HG03066 (cell line): ENCODE measurements at regions not wholly inside any gene's neighbourhood (a gene's known extent, or its start where the extent isn't known, plus 50 kb on each side); places are given as distances from the start of the nearest gene placed in this dataset.
"Not testable (repeated sequence)": the region's sequence is repeated elsewhere in the genome, so short reads cannot be mapped to it uniquely, and the experiment has no call there.

Source experiments
- ATAC-seq: cut with Tn5 transposase; IDR thresholded peaks from one replicate; pipeline ENCODE4 v1.9.1; 2021; ENCODE audit warnings: low read depth; ENCODE audit not compliant: unreplicated experiment

DNA sequence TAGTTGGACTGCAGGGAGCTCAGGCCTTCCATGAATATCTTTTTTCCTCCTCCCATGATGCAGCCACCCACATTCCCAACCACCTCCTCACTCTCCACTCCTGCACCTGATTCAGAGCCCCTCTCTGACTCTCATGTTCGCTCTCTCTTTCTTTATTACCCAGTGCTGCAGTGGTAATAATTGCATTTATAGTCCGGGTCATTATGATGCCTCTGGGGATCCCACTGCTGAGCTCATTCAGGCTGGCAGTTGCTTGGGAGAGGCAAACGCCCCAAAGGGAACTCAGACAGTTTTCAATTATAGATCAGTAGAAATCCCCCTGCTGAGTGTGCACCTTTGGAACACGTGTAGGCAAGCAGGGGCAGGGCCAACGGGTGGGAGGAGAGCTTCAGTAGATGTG is 953.0 kb downstream of the GRID1 start:
- ATAC-seq: no peak

- no peak for ATAC-seq
Measured at GRCh38 chr10:85420501-85421191, 945.9 kb downstream of the GRID1 start.

GRCh38 chr10:85421421-85421820 is 945.2 kb downstream of the GRID1 start:
- ATAC-seq: no peak

GRCh38 chr10:85429126-85429525 is 937.5 kb downstream of the GRID1 start:
- ATAC-seq: no peak

DNA sequence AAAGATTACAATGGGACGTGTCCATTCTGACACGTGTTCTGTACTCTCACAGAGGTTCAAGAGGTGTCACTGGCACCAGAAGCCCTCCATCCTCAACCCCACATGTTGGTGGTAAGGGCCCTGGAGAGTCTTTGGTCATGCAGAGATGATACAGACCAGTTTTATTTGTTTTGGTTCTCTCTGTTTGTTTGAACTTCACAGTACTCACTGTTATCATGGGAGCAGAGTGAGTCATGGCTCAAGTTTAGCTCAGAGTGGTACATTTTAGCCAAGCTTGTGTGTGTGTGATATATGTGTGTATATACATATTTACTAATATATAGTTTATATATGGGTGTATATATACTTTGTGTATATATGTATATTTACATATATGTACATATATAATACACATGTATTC is 935.6 kb downstream of the GRID1 start:
- ATAC-seq: no peak

GRCh38 chr10:85433248-85433647 is 933.3 kb downstream of the GRID1 start:
- no peak for ATAC-seq

DNA sequence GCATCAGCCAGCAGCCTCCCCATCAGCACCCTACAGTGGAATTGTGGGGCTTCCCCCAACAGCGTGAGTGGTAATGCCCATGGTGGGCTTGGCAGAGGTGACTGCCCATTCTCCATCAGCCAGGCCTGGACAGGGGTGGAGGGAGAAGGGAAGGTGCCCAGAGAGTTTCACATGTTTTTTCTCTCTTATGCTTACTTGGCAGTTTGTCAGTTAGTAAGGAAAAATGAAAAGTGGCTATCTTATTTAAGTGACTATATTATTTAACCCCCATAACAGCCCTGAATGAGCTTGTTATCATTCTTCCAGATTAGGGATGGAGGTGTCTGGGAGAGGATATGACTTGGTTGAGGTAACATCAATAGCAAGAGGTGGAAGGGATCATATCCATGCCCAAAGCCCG is 921.7 kb downstream of the GRID1 start:
- ATAC-seq: no peak

DNA sequence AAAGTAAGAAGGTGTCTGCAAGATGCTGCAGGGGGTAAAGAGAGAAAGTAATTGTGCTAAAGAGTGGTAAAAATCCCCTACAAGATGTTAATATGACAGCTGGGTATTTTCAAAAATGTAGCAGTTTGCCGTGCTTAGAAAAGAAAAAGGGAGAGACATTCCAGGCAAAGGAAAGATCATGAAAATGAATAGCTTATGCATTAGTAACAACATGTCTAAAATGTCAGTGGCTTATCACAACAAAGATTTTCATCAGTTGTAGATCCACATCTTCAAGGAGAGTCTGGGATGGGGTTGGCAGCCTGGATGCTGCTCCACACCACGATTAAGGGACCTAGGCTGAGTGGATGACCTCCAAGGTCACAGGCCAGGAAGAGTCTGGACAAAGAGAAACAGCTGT is 920.9 kb downstream of the GRID1 start:
- no peak for ATAC-seq

DNA sequence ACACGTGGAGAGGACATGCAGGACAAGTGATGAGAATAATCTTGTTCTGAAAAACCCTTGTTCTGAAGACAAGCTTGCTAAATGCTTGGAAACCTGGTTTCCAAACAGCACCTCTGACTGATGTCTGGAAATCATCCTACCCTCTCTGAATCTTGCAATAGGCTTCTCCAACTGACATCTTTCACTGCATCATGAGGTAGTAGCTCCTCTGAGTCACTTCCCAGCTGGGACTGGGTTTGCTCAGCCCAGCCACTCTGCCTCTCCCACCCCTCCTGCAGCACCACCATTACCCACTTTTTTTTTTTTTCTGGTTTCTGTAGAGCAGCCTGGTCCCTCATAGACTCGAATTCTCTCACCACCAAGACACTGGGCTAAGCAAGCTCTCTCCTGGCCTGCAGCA is 919.8 kb downstream of the GRID1 start:
- no peak for ATAC-seq

GRCh38 chr10:85447690-85448089 is 918.9 kb downstream of the GRID1 start:
- ATAC-seq: no peak

DNA sequence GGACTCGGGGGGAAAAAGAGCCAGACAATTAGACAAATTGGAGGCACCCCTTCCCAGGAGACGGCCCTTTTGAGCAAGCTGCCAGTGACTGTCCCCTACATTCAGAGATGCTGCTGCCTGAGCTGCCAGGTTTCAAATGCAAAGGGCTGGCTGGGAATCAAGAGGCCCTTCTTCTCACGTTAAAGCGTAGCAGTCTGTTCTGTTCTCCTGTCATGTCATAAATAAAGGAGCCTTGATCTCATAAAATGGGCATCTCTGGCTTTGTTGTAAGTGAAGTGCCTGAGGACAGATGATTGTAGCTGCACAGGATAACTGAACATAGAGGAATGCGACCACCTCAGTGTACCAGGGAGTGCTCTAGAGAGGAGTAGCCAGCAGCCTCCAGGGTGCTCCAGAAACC is 917.9 kb downstream of the GRID1 start:
- no peak for ATAC-seq

DNA sequence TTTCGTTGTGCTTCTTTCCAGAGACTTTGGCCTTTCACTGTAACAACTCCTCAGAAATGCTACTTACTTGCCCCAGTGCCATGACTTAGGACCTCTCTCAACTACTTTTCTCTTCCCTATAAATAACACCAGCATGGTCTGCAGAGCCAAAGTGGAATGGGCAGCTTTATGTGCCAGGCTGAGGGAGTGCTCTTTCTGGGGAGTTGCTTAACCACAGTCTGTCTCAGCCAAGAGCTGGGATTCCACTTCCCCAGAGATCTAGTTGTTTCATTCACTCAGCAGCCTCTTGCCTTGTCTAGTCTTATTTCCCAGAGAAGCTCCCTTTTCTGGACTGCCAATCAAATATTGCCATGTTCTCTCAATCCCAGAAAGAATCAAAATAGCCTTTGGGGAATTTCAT is 912.2 kb downstream of the GRID1 start:
- ATAC-seq: no peak

- no peak for ATAC-seq
Measured at GRCh38 chr10:85457191-85457590, 909.4 kb downstream of the GRID1 start.

DNA sequence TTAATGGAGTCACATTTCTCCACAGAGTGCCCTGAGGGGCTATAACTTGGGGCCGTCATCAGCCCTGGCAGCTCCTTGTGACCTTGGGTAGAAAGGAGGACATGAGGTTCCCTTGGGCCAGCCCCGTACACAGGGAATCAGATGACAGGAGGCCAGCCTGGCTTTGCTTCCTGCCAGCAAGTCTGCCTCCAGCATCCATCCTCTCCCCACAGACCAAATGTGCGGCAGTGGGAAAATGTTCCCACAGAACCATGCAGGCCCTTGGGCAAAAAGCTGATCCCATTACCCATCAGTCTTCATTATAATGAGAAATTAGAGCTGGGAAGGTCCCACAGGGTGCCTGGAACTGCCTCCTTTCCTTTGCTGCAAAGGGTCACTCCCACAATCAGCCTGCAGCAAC is 908.3 kb downstream of the GRID1 start:
- ATAC-seq: no peak

GRCh38 chr10:85459906-85460305 is 906.7 kb downstream of the GRID1 start:
- ATAC-seq: no peak

- ATAC-seq: no peak
Measured at GRCh38 chr10:85464336-85464735, 902.3 kb downstream of the GRID1 start.

GRCh38 chr10:85477979-85478378 is 888.6 kb downstream of the GRID1 start:
- no peak for ATAC-seq

DNA sequence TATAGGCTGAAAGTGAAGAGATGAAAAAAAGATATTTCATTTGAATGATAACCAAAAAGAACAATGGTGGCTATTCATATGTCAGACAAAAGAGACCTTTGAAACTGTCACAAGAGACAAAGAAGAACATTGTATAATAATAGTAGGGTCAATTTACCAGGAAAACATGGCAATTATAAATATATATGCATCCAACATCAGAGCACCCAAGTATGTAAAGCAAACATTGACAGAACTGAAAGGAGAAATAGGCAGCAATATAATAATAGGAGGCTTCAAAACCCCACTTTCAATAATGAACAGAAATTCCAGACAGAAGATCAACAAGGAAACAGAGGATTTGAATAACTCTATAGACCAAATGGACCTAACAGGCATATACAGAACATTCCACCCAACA is 876.2 kb downstream of the GRID1 start:
- ATAC-seq: no peak

GRCh38 chr10:85491652-85492051 is 874.9 kb downstream of the GRID1 start:
- no peak for ATAC-seq

- ATAC-seq: no peak
Measured at GRCh38 chr10:85492684-85493083, 873.9 kb downstream of the GRID1 start.

DNA sequence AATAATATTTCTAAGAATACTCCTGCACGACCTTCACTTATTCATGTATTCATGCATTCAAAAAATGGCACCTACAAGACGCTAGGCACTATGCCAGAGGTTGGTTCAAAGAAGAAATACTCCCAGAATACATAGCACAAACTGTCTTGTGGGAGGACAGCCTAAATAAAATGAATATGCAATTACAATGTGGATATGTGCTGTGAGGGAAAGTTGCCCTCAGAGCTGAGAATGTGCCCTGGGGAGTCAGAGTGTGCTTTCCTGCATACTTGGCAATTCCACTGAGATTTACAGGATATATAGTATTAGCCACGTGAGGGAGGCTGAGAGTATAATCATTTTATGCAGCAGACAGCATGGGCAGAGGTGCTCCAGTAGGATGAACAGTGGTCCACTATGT is 872.9 kb downstream of the GRID1 start:
- ATAC-seq: no peak

- not testable (repeated sequence) for ATAC-seq
Measured at GRCh38 chr10:85504641-85505040, 862.0 kb downstream of the GRID1 start.

DNA sequence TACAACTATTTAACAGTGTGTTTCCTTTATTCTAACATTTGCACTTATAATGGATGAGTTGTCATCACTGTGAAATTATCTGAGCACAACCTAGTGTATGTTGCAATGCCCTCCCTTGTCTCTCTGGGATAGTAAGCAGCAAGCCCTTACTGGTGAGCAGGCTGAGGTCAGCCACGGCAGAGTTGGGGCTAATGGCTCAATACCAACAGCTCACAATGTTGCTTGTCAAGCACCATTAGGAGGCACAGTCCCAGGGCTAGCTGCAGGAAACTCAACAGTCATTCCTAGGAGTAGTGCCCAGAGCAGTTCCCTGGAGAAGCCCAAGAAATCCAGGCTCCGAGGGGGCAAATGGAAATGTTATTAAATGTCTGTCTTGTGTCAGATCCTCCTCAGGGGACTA is 858.4 kb downstream of the GRID1 start:
- ATAC-seq: no peak
